GM12878 (cell line): ENCODE measurements at regions not wholly inside any gene's neighbourhood (a gene's known extent, or its start where the extent isn't known, plus 50 kb on each side); places are given as distances from the start of the nearest gene placed in this dataset.

Experiments
- CTCF ChIP-seq, 3 experiments: IDR thresholded peaks in 2 of 3; conservative IDR thresholded peaks in 1 of 3; 2 replicates each; pipeline ENCODE4 v1.5.1; 2011; ENCODE audit warnings: low read depth in 3 of 3, low read length in 3 of 3, mild to moderate bottlenecking in 3 of 3, control low read depth in 2 of 3, moderate library complexity in 2 of 3, inconsistent platforms in 1 of 3, mixed read lengths in 1 of 3; ENCODE audit not compliant: control insufficient read depth in 2 of 3, insufficient read depth in 1 of 3; ENCODE audit errors: extremely low read depth in 1 of 3
- EZH2 ChIP-seq: IDR thresholded peaks from 2 replicates; pipeline ENCODE4 v1.6.1; 2012; ENCODE audit warnings: low read depth, mild to moderate bottlenecking, control low read depth, inconsistent platforms, low read length, borderline replicate concordance; ENCODE audit not compliant: control insufficient read depth
- HDAC2 ChIP-seq: fragments of 200-600 bp; sonication (generic); IDR thresholded peaks from 2 replicates; pipeline ENCODE4 v1.6.1; 2017
- JUNB ChIP-seq: IDR thresholded peaks from 2 replicates; pipeline ENCODE4 v1.6.1; 2016; ENCODE audit warnings: antibody characterized with exemption, mild to moderate bottlenecking
- POLR2A ChIP-seq: IDR thresholded peaks from 2 replicates; pipeline ENCODE4 v1.6.1; 2011; ENCODE audit warnings: low read depth, mild to moderate bottlenecking, low read length
- TAF1 ChIP-seq: IDR thresholded peaks from 2 replicates; pipeline ENCODE4 v1.6.1; 2011; ENCODE audit warnings: mild to moderate bottlenecking, low read depth, low read length, borderline replicate concordance
- TF ChIP-seq, protein P1 (sequence below): IDR thresholded peaks from 2 replicates; pipeline ENCODE4 v1.6.1; 2012; ENCODE audit warnings: low read depth, low read length, improper control_type of control experiment
- TF ChIP-seq, protein P2 (sequence below): fragments of 450-650 bp; IDR thresholded peaks from 2 replicates; pipeline ENCODE4 v1.6.1; 2017; ENCODE audit warnings: borderline replicate concordance

GRCh38 chr5:30596495-30597064 is 596.9 kb upstream of the CDH6 start:
- TF ChIP-seq CTCF (IDR thresholded peaks at IDR 0.05 in 2 of 3, conservative IDR thresholded peaks at IDR 0.05 in 1 of 3; ENCODE audit: control insufficient read depth in 2 of 3, extremely low read depth in 1 of 3, insufficient read depth in 1 of 3, low read depth in 3 of 3, low read length in 3 of 3) (no peak), HDAC2 (no peak), JUNB (no peak), POLR2A (no peak), TAF1 (no peak), EZH2 (no peak)
- TF ChIP-seq, protein P1, sequence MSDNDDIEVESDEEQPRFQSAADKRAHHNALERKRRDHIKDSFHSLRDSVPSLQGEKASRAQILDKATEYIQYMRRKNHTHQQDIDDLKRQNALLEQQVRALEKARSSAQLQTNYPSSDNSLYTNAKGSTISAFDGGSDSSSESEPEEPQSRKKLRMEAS = no peak
- TF ChIP-seq, protein P2, sequence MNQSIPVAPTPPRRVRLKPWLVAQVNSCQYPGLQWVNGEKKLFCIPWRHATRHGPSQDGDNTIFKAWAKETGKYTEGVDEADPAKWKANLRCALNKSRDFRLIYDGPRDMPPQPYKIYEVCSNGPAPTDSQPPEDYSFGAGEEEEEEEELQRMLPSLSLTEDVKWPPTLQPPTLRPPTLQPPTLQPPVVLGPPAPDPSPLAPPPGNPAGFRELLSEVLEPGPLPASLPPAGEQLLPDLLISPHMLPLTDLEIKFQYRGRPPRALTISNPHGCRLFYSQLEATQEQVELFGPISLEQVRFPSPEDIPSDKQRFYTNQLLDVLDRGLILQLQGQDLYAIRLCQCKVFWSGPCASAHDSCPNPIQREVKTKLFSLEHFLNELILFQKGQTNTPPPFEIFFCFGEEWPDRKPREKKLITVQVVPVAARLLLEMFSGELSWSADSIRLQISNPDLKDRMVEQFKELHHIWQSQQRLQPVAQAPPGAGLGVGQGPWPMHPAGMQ = no peak
